ENCODE measurements at regions not wholly inside any gene's neighbourhood (a gene's known extent, or its start where the extent isn't known, plus 50 kb on each side); places are given as distances from the start of the nearest gene placed in this dataset.
"Not testable (repeated sequence)": the region's sequence is repeated elsewhere in the genome, so short reads cannot be mapped to it uniquely, and the experiment has no call there.

DNA sequence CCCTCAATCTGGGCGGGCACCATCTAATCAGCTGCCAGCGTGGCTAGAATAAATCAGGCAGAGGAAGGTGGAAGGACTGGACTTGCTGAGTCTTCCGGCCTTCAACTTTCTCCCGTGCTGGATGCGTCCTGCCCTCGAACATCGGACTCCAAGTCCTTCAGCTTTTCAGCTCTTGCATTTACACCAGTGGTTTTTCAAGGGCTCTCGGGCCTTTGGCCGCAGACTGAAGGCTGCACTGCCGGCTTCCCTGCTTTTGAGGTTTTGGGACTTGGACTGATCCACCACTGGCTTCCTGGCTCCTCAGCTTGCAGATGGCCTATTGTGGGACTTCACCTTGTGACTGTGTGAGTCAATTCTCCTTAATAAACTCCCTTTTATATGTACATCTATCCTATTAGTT, 94.4 kb downstream of the OLFM1 start:
- H3K4me2 ChIP-seq (ENCODE audit: low read depth, low read length); H2BK15ac ChIP-seq (ENCODE audit: low read depth, low read length); H3K4me3 ChIP-seq (ENCODE audit: insufficient read depth, low read depth, low read length); H3K36me3 ChIP-seq (ENCODE audit: control insufficient read depth, insufficient read depth, low read length); H2AK9ac ChIP-seq (replicated peaks; ENCODE audit: low read depth, low read length, poor library complexity); H3K4ac ChIP-seq (ENCODE audit: low read depth, low read length); ATAC-seq (ENCODE audit: low read depth); H3K9me1 ChIP-seq (ENCODE audit: insufficient read depth, low read length); in situ Hi-C loops (cut with MboI; ENCODE audit: low sequenced_read_pairs); CTCF ChIA-PET; H2BK120ac ChIP-seq (ENCODE audit: low read depth, low read length); H3K23ac ChIP-seq (ENCODE audit: low read depth, low read length); H4K20me1 ChIP-seq (ENCODE audit: insufficient read depth, low read length); H2BK20ac ChIP-seq (ENCODE audit: low read depth, low read length); DNase-seq; H4K91ac ChIP-seq (ENCODE audit: insufficient read depth, low read depth, low read length); H3K4me1 ChIP-seq (ENCODE audit: control insufficient read depth, insufficient read depth, low read length); POLR2A ChIA-PET (ENCODE audit: unreplicated experiment); H3K27me3 ChIP-seq (ENCODE audit: control insufficient read depth, insufficient read depth, low read length); H3K79me1 ChIP-seq (ENCODE audit: low read depth in 1 of 2, low read length in 2 of 2); intact Hi-C loops (cut with micrococcal nuclease); H2BK5ac ChIP-seq (ENCODE audit: low read depth, low read length, poor library complexity, severe bottlenecking); dilution Hi-C loops (cut with HindIII; ENCODE audit: low sequenced_read_pairs, unreplicated experiment); H4K8ac ChIP-seq (ENCODE audit: low read depth in 2 of 2, low read length in 2 of 2); H4K5ac ChIP-seq (ENCODE audit: low read depth, low read length); H3K27ac ChIP-seq (ENCODE audit: insufficient read depth, low read length); BruUV-seq (replicated peaks); H3K9ac ChIP-seq (ENCODE audit: low read depth, low read length); H3K56ac ChIP-seq (ENCODE audit: extremely low read depth, insufficient read depth, low read length); H3K18ac ChIP-seq (ENCODE audit: low read depth, low read length); H2AFZ ChIP-seq (replicated peaks; ENCODE audit: low read length, poor library complexity); H3K14ac ChIP-seq (replicated peaks; ENCODE audit: low read depth, low read length); H2AK5ac ChIP-seq (ENCODE audit: low read depth, low read length): not testable (repeated sequence)
- WGBS, 2 experiments (ENCODE audit: extremely low coverage in 2 of 2, insufficient read length in 1 of 2) = 58% methylated on average over 3 of the region's 10 CpGs; no CpG with 5 or more reads in 1 of the 2 experiments
- peaks cover 12% of the 10 kb centered on the region for H3K9me3 ChIP-seq (ENCODE audit: control insufficient read depth, insufficient read depth, low read length)

Measured in IMR-90 (cell line).